Heart left ventricle (tissue), 13 donors: ENCODE measurements at regions not wholly inside any gene's neighbourhood (a gene's known extent, or its start where the extent isn't known, plus 50 kb on each side); places are given as distances from the start of the nearest gene placed in this dataset.

Experiments used
- CTCF ChIP-seq, 12 donors: fragments of 200-600 bp; sonication (generic) in 4 of 12; IDR thresholded peaks; one replicate each; pipeline versions ENCODE4 v1.5.0 to v1.8.0; 2018 to 2022; ENCODE audit warnings: antibody characterized with exemption in 12 of 12, mild to moderate bottlenecking in 5 of 12
- POLR2A ChIP-seq, 2 donors: fragments of 450-650 bp; IDR thresholded peaks; one replicate each; pipeline ENCODE4 v1.6.1; 2017; ENCODE audit warnings: antibody characterized with exemption in 2 of 2, mild to moderate bottlenecking in 2 of 2, moderate library complexity in 2 of 2
- donor health status: ischemic (EF 13 %, LVEDD 7.1; RV severe dilation, severe dysfunction).
- donor health status: DM: no; HTN: yes; CAD: no.
- donor health status: DM: no; HTN: no; CAD: no.
- donor health status: ischemic (EF 25% LVEDD 6.9; RV normal size, moderate dysfunction).
- donor health status: ischemic (EF 25% LVEDD 5.7; RV mildly dilated, moderate dysfunction).
- donor health status: ischemic (EF 35%, LVEDD 5.7; RV mildly dilated, moderate dysfunction).
- donor health status: nonischemic (EF 11% LVEDD 7.7; RV severe dilation, severe dysfunction).
- donor health status: DM: yes; HTN: yes; CAD: no.
- donor health status: PGD.
- donor health status: ischemic (EF 29% LVEDD 5.4; RV normal size, mild dysfunction).
- donor health status: nonischemic (EF 23%, LVEDD 6.1; RV moderate dilation, normal function).

- TF ChIP-seq CTCF (IDR thresholded peaks at IDR 0.05) (no peak), POLR2A (IDR thresholded peaks at IDR 0.05) (no peak)
Measured at GRCh38 chr18:34976534-34976898, 64.7 kb upstream of the MAPRE2 start.
